ENCODE measurements at regions not wholly inside any gene's neighbourhood (a gene's known extent, or its start where the extent isn't known, plus 50 kb on each side); places are given as distances from the start of the nearest gene placed in this dataset.
"Not testable (repeated sequence)": the region's sequence is repeated elsewhere in the genome, so short reads cannot be mapped to it uniquely, and the experiment has no call there.

DNA sequence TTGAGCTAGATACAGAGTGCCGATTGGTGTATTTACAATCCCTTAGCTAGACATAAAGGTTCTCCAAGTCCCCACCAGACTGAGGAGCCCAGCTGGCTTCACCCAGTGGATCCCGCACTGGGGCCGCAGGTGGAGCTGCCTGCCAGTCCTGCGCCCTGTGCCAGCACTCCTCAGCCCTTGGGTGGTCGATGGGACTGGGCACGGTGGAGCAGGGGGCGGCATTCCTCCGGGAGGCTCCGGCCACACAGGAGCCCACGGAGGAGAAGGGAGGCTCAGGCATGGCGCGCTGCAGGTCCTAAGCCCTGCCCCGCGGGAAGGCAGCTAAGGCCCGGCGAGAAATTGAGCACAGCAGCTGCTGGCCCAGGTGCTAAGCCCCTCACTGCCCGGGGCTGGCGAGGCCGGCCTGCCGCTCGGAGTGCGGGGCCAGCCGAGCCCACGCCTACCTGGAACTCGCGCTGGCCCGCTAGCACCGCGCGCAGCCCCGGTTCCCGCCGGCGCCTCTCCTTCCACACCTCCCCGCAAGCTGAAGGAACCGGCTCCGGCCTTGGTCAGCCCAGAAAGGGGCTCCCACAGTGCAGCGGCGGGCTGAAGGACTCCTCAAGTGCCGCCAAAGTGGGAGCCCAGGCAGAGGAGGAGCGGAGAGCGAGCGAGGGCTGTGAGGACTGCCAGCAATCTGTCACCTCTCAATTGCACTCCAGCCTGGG lies 54.9 kb upstream of the MYO10 start:
- H3K36me3 Mint-ChIP-seq (ENCODE audit: low read depth); H3K4me2 ChIP-seq; H3F3A ChIP-seq (replicated peaks; ENCODE audit: low read depth); H3K9me2 ChIP-seq (ENCODE audit: insufficient read depth); H3K9me3 Mint-ChIP-seq; H3K36me3 ChIP-seq (ENCODE audit: insufficient read depth); H3K27me3 Mint-ChIP-seq (ENCODE audit: insufficient read depth, low read depth, poor library complexity); H3K4me3 Mint-ChIP-seq; H2AFZ ChIP-seq; DNase-seq (ENCODE audit: low spot score); H3K4me3 ChIP-seq; H3K4me1 ChIP-seq (ENCODE audit: insufficient read depth); H3K79me2 ChIP-seq (replicated peaks; ENCODE audit: insufficient read depth); H3K27me3 ChIP-seq (ENCODE audit: insufficient read depth); H3K27ac ChIP-seq (ENCODE audit: low read depth); ATAC-seq; H3K27ac Mint-ChIP-seq; H4K20me1 ChIP-seq (replicated peaks; ENCODE audit: insufficient read depth): not testable (repeated sequence)
- H3K4me1 Mint-ChIP-seq = peaks cover 16% of the 10 kb centered on the region

GRCh38 chr5:16992006-16992405 lies 55.9 kb upstream of the MYO10 start:
- Mint-ChIP-seq H3K36me3 (ENCODE audit: low read depth) (no peaks in the 10 kb centered on the region), H3K9me3 (no peaks in the 10 kb centered on the region), H3K27me3 (ENCODE audit: insufficient read depth, low read depth, poor library complexity) (no peaks in the 10 kb centered on the region), H3K4me3 (no peak overlapping the region), H3K4me1 (peaks cover 16% of the 10 kb centered on the region), H3K27ac (no peak overlapping the region)
- no peaks in the 10 kb centered on the region for H4K20me1 ChIP-seq (replicated peaks; ENCODE audit: insufficient read depth)
- no peaks in the 10 kb centered on the region for H3K9me2 ChIP-seq (ENCODE audit: insufficient read depth)
- H2AFZ ChIP-seq = no peak overlapping the region
- DNase-seq (ENCODE audit: low spot score) = no peak
- H3K4me2 ChIP-seq = no peak overlapping the region
- peaks cover 4% of the 10 kb centered on the region; the same call in 1 of the 2 replicates for H3K4me1 ChIP-seq (ENCODE audit: insufficient read depth)
- no peaks in the 10 kb centered on the region for H3K79me2 ChIP-seq (replicated peaks; ENCODE audit: insufficient read depth)
- H3K27me3 ChIP-seq (ENCODE audit: insufficient read depth) = no peaks in the 10 kb centered on the region
- H3K4me3 ChIP-seq = no peak overlapping the region
- no peaks in the 10 kb centered on the region for H3K36me3 ChIP-seq (ENCODE audit: insufficient read depth)
- no peak for ATAC-seq
- H3K27ac ChIP-seq (ENCODE audit: low read depth) = no peak overlapping the region
- no peaks in the 10 kb centered on the region for H3F3A ChIP-seq (replicated peaks; ENCODE audit: low read depth)
- TF ChIP-seq ZNF114 (CRISPR knock-in tag; IDR thresholded peaks at IDR 0.05) (no peak), NANOG (IDR thresholded peaks at IDR 0.05; ENCODE audit: borderline replicate concordance) (no peak), EZH2phosphoT487 (IDR thresholded peaks at IDR 0.05; ENCODE audit: unreplicated experiment) (no peak), ZNF331 (CRISPR knock-in tag; IDR thresholded peaks at IDR 0.05; ENCODE audit: low read depth) (no peak), JUNB (IDR thresholded peaks at IDR 0.05; ENCODE audit: unreplicated experiment) (no peak), POLR2AphosphoS5 (IDR thresholded peaks at IDR 0.05; ENCODE audit: low read depth) (no peak), STAT1 (IDR thresholded peaks at IDR 0.05; ENCODE audit: unreplicated experiment) (no peak), EZH2 (IDR thresholded peaks at IDR 0.05; ENCODE audit: low read depth, unreplicated experiment) (no peak)
- TF ChIP-seq, protein P1, sequence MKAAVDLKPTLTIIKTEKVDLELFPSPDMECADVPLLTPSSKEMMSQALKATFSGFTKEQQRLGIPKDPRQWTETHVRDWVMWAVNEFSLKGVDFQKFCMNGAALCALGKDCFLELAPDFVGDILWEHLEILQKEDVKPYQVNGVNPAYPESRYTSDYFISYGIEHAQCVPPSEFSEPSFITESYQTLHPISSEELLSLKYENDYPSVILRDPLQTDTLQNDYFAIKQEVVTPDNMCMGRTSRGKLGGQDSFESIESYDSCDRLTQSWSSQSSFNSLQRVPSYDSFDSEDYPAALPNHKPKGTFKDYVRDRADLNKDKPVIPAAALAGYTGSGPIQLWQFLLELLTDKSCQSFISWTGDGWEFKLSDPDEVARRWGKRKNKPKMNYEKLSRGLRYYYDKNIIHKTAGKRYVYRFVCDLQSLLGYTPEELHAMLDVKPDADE (IDR thresholded peaks at IDR 0.05) = no peak
- TF ChIP-seq, protein P2, sequence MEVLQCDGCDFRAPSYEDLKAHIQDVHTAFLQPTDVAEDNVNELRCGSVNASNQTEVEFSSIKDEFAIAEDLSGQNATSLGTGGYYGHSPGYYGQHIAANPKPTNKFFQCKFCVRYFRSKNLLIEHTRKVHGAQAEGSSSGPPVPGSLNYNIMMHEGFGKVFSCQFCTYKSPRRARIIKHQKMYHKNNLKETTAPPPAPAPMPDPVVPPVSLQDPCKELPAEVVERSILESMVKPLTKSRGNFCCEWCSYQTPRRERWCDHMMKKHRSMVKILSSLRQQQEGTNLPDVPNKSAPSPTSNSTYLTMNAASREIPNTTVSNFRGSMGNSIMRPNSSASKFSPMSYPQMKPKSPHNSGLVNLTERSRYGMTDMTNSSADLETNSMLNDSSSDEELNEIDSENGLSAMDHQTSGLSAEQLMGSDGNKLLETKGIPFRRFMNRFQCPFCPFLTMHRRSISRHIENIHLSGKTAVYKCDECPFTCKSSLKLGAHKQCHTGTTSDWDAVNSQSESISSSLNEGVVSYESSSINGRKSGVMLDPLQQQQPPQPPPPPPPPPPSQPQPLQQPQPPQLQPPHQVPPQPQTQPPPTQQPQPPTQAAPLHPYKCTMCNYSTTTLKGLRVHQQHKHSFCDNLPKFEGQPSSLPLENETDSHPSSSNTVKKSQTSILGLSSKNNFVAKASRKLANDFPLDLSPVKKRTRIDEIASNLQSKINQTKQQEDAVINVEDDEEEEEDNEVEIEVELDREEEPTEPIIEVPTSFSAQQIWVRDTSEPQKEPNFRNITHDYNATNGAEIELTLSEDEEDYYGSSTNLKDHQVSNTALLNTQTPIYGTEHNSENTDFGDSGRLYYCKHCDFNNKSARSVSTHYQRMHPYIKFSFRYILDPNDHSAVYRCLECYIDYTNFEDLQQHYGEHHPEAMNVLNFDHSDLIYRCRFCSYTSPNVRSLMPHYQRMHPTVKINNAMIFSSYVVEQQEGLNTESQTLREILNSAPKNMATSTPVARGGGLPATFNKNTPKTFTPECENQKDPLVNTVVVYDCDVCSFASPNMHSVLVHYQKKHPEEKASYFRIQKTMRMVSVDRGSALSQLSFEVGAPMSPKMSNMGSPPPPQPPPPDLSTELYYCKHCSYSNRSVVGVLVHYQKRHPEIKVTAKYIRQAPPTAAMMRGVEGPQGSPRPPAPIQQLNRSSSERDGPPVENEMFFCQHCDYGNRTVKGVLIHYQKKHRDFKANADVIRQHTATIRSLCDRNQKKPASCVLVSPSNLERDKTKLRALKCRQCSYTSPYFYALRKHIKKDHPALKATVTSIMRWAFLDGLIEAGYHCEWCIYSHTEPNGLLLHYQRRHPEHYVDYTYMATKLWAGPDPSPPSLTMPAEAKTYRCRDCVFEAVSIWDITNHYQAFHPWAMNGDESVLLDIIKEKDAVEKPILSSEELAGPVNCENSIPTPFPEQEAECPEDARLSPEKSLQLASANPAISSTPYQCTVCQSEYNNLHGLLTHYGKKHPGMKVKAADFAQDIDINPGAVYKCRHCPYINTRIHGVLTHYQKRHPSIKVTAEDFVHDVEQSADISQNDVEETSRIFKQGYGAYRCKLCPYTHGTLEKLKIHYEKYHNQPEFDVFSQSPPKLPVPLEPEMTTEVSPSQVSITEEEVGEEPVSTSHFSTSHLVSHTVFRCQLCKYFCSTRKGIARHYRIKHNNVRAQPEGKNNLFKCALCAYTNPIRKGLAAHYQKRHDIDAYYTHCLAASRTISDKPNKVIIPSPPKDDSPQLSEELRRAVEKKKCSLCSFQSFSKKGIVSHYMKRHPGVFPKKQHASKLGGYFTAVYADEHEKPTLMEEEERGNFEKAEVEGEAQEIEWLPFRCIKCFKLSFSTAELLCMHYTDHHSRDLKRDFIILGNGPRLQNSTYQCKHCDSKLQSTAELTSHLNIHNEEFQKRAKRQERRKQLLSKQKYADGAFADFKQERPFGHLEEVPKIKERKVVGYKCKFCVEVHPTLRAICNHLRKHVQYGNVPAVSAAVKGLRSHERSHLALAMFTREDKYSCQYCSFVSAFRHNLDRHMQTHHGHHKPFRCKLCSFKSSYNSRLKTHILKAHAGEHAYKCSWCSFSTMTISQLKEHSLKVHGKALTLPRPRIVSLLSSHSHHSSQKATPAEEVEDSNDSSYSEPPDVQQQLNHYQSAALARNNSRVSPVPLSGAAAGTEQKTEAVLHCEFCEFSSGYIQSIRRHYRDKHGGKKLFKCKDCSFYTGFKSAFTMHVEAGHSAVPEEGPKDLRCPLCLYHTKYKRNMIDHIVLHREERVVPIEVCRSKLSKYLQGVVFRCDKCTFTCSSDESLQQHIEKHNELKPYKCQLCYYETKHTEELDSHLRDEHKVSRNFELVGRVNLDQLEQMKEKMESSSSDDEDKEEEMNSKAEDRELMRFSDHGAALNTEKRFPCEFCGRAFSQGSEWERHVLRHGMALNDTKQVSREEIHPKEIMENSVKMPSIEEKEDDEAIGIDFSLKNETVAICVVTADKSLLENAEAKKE (CRISPR knock-in tag; IDR thresholded peaks at IDR 0.05) = no peak
- TF ChIP-seq, protein P3, sequence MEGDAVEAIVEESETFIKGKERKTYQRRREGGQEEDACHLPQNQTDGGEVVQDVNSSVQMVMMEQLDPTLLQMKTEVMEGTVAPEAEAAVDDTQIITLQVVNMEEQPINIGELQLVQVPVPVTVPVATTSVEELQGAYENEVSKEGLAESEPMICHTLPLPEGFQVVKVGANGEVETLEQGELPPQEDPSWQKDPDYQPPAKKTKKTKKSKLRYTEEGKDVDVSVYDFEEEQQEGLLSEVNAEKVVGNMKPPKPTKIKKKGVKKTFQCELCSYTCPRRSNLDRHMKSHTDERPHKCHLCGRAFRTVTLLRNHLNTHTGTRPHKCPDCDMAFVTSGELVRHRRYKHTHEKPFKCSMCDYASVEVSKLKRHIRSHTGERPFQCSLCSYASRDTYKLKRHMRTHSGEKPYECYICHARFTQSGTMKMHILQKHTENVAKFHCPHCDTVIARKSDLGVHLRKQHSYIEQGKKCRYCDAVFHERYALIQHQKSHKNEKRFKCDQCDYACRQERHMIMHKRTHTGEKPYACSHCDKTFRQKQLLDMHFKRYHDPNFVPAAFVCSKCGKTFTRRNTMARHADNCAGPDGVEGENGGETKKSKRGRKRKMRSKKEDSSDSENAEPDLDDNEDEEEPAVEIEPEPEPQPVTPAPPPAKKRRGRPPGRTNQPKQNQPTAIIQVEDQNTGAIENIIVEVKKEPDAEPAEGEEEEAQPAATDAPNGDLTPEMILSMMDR (conservative IDR thresholded peaks at IDR 0.05; ENCODE audit: low read depth in 2 of 2) = no peak
